ENCODE measurements at regions not wholly inside any gene's neighbourhood (a gene's known extent, or its start where the extent isn't known, plus 50 kb on each side); places are given as distances from the start of the nearest gene placed in this dataset.

DNA sequence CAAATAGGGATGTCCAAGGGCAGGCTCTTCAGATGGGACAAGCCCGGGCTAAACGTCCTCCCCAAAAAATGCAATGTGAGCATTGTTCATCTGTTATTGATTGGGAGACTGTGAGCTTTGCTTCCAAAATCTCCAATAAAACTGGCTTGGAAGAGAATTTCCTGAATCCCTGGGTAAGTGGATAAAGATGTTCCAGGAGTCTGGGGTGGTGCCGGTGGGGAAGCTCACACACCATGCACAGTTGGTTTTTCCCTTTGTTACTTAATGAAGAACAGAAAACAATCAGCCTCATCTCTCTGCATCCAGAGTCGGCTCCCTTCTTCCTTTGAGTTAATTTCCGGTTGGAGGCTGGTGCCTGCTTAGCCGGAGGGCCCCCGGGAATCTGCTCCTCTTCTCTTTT lies 72.1 kb upstream of the ZBTB40 start:
- no peaks in the 10 kb centered on the region for H3K36me3 Mint-ChIP-seq (ENCODE audit: low read depth, unreplicated experiment)
- FAIRE-seq = no peak

DNA sequence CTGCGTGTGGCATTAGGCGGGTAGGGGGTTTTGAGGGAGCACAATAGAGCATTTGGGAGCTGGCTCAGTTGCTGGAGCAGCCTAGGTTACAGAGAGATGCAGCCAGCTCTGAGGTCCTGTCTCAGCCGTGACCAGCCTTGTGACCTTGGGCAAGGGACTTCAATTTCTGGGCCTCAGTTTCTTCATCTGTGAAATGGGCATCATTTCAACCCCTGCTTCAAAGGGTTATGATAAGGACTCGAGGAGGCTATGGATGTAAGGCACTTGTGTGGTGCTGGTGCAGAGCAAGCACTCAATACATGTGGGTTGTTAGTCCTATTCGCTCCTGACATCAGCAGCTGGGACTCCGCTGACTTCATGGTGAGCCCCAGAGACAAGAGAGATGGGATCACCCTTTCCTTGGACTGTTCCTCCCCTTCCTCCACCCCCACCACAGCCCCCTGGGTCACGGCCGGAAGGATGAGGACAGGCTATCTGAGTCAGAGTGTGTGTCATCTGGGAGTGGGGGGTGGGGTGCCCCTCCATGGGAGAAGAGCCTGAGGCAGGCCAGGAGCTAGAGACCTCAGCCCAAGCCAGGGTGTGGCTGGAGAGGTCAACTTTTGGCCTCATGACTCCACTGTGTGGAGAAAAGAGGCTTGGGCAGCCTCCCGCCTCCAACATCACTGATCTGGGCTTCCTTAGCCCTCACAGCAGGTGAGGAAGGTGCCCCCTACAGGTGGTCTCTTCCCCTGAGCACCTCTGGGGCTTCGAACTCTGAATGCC lies 71.4 kb upstream of the ZBTB40 start:
- Histone ChIP-seq H3K4me3 (ENCODE audit: insufficient read depth, low read depth, low read length) (no peak overlapping the region), H3K27ac (ENCODE audit: low read depth, low read length) (no peak overlapping the region), H3K79me2 (ENCODE audit: insufficient read depth, low read length) (no peaks in the 10 kb centered on the region), H3K4me2 (ENCODE audit: low read length) (no peak overlapping the region), H3K36me3 (ENCODE audit: insufficient read depth, low read length) (no peaks in the 10 kb centered on the region), H3K27me3 (ENCODE audit: insufficient read depth, low read length) (peaks cover 19% of the 10 kb centered on the region), H3K9ac (ENCODE audit: low read length) (no peak overlapping the region), H2AFZ (ENCODE audit: low read depth, low read length) (no peak overlapping the region), H4K20me1 (ENCODE audit: insufficient read depth, low read length) (no peaks in the 10 kb centered on the region), H3K9me3 (ENCODE audit: insufficient read depth, low read depth, low read length) (no peaks in the 10 kb centered on the region), H3K4me1 (ENCODE audit: insufficient read depth, low read length) (peaks cover 4% of the 10 kb centered on the region)
- no peak overlapping the region for H3K4me3 Mint-ChIP-seq (ENCODE audit: unreplicated experiment)
- DNase-seq (ENCODE audit: low read depth) (no peak), FAIRE-seq (no peak)
- H3K9me3 Mint-ChIP-seq (ENCODE audit: unreplicated experiment) = peaks cover 3% of the 10 kb centered on the region
- H3K27ac Mint-ChIP-seq (ENCODE audit: unreplicated experiment) = no peak overlapping the region
- TF ChIP-seq EZH2 (IDR thresholded peaks at IDR 0.05; ENCODE audit: insufficient read depth, low read length) = no peak
- peaks cover 5% of the 10 kb centered on the region for H3K27me3 Mint-ChIP-seq (ENCODE audit: low read depth, unreplicated experiment)
- no peaks in the 10 kb centered on the region for H3K36me3 Mint-ChIP-seq (ENCODE audit: low read depth, unreplicated experiment)
- H3K4me1 Mint-ChIP-seq (ENCODE audit: low read depth, unreplicated experiment) = peaks cover 4% of the 10 kb centered on the region

More for the DNA sequence above, 72.1 kb upstream of the ZBTB40 start:
- no peak overlapping the region for H3K4me3 ChIP-seq (ENCODE audit: insufficient read depth, low read depth, low read length)
- H3K36me3 ChIP-seq (ENCODE audit: insufficient read depth, low read length) = no peaks in the 10 kb centered on the region
- TF ChIP-seq, protein P1, sequence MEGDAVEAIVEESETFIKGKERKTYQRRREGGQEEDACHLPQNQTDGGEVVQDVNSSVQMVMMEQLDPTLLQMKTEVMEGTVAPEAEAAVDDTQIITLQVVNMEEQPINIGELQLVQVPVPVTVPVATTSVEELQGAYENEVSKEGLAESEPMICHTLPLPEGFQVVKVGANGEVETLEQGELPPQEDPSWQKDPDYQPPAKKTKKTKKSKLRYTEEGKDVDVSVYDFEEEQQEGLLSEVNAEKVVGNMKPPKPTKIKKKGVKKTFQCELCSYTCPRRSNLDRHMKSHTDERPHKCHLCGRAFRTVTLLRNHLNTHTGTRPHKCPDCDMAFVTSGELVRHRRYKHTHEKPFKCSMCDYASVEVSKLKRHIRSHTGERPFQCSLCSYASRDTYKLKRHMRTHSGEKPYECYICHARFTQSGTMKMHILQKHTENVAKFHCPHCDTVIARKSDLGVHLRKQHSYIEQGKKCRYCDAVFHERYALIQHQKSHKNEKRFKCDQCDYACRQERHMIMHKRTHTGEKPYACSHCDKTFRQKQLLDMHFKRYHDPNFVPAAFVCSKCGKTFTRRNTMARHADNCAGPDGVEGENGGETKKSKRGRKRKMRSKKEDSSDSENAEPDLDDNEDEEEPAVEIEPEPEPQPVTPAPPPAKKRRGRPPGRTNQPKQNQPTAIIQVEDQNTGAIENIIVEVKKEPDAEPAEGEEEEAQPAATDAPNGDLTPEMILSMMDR (IDR thresholded peaks at IDR 0.05; ENCODE audit: insufficient read depth, low read depth, low read length) = no peak
- no peak for TF ChIP-seq EZH2 (IDR thresholded peaks at IDR 0.05; ENCODE audit: insufficient read depth, low read length)
- no peak overlapping the region for H3K4me3 Mint-ChIP-seq (ENCODE audit: unreplicated experiment)
- H3K4me2 ChIP-seq (ENCODE audit: low read length) = no peak overlapping the region
- no peaks in the 10 kb centered on the region for H4K20me1 ChIP-seq (ENCODE audit: insufficient read depth, low read length)
- H3K27ac Mint-ChIP-seq (ENCODE audit: unreplicated experiment) = no peak overlapping the region
- H3K4me1 ChIP-seq (ENCODE audit: insufficient read depth, low read length) = peaks cover 4% of the 10 kb centered on the region
- H3K9me3 Mint-ChIP-seq (ENCODE audit: unreplicated experiment) = peaks cover 3% of the 10 kb centered on the region
- H3K27me3 Mint-ChIP-seq (ENCODE audit: low read depth, unreplicated experiment) = peaks cover 5% of the 10 kb centered on the region
- H3K4me1 Mint-ChIP-seq (ENCODE audit: low read depth, unreplicated experiment) = peaks cover 4% of the 10 kb centered on the region
- no peaks in the 10 kb centered on the region for H3K79me2 ChIP-seq (ENCODE audit: insufficient read depth, low read length)
- no peak overlapping the region for H3K9ac ChIP-seq (ENCODE audit: low read length)
- H3K27me3 ChIP-seq (ENCODE audit: insufficient read depth, low read length) = peaks cover 16% of the 10 kb centered on the region
- H2AFZ ChIP-seq (ENCODE audit: low read depth, low read length) = no peak overlapping the region
- no peak for DNase-seq (ENCODE audit: low read depth)
- H3K27ac ChIP-seq (ENCODE audit: low read depth, low read length) = no peak overlapping the region
- H3K9me3 ChIP-seq (ENCODE audit: insufficient read depth, low read depth, low read length) = no peaks in the 10 kb centered on the region

DNA sequence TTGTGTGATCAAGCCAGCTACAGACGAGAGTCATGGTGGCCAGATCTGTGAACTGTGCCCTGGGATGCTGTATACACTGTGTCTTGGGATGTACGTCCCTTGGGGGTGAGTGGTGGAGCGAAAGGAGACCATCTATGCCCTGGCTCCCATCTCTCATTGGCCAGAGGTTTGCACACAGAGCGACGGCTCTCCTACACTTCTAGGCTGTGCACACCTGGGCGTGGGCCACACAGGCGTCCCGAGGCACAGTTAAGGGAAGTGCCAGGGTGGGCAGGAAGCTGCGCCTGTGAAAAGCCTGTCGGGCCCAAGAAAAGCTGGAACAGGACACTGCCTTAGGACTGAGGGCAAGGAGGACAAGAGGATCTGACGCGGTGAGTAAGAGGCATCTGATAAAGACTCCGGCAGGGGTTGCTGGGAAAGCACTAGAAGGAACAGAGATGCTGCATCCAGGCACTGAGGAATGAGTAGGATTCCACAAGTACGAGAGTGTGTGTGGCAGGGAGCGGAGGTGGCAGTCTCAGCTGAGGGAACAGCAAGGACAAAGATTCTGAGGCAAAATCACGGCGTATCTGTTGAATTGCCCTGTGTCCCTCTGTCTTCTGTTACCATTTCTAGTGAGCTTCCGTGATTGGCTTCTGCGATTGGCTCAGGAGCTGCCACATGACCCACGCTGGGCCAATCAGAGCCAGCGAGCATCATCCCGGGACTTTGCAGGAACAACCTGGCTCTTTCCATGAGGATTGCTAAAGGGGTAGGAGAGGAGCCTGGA lies 67.9 kb upstream of the ZBTB40 start:
- Histone ChIP-seq H3K4me1 (ENCODE audit: insufficient read depth, low read length) (peaks cover 4% of the 10 kb centered on the region), H3K27ac (ENCODE audit: low read depth, low read length) (no peak overlapping the region), H3K36me3 (ENCODE audit: insufficient read depth, low read length) (no peaks in the 10 kb centered on the region), H4K20me1 (ENCODE audit: insufficient read depth, low read length) (no peaks in the 10 kb centered on the region), H3K4me3 (ENCODE audit: insufficient read depth, low read depth, low read length) (no peak overlapping the region), H3K9me3 (ENCODE audit: insufficient read depth, low read depth, low read length) (no peaks in the 10 kb centered on the region), H2AFZ (ENCODE audit: low read depth, low read length) (no peak overlapping the region), H3K79me2 (ENCODE audit: insufficient read depth, low read length) (no peaks in the 10 kb centered on the region), H3K4me2 (ENCODE audit: low read length) (no peak overlapping the region), H3K9ac (ENCODE audit: low read length) (no peak overlapping the region), H3K27me3 (ENCODE audit: insufficient read depth, low read length) (peaks cover 35% of the 10 kb centered on the region)
- Mint-ChIP-seq H3K4me1 (ENCODE audit: low read depth, unreplicated experiment) (peaks cover 17% of the 10 kb centered on the region), H3K27ac (ENCODE audit: unreplicated experiment) (no peak overlapping the region), H3K36me3 (ENCODE audit: low read depth, unreplicated experiment) (no peaks in the 10 kb centered on the region), H3K9me3 (ENCODE audit: unreplicated experiment) (peaks cover 3% of the 10 kb centered on the region), H3K27me3 (ENCODE audit: low read depth, unreplicated experiment) (peaks cover 13% of the 10 kb centered on the region), H3K4me3 (ENCODE audit: unreplicated experiment) (no peak overlapping the region)
- no peak for TF ChIP-seq EZH2 (IDR thresholded peaks at IDR 0.05; ENCODE audit: insufficient read depth, low read length)
- TF ChIP-seq, protein P1 (IDR thresholded peaks at IDR 0.05; ENCODE audit: insufficient read depth, low read depth, low read length) = no peak
- FAIRE-seq = no peak
- no peak for DNase-seq (ENCODE audit: low read depth)
